IMR-90 (cell line): ENCODE measurements at regions not wholly inside any gene's neighbourhood (a gene's known extent, or its start where the extent isn't known, plus 50 kb on each side); places are given as distances from the start of the nearest gene placed in this dataset.

ENCODE experiments used
- ATAC-seq: fragments of 200-7000 bp; cut with Tn5 transposase; 2 replicates; pipeline ENCODE4 v1.9.1; 2020; ENCODE audit warnings: low read depth, mild to moderate bottlenecking, moderate library complexity
- BruUV-seq: library from RNA; stranded (reverse); fragments of 400-500 nt; replicated peaks from 2 replicates; lab custom pipeline; 2021; lab: Mats Ljungman, UMichigan
- CTCF ChIA-PET: fragments of 300-600 bp; formaldehyde crosslinking; extraction: SDS; loops from one replicate; lab custom pipeline; 2021; ENCODE audit warnings: antibody characterized with exemption; lab: Yijun Ruan, JAX
- POLR2A ChIA-PET: fragments of 300-600 bp; sonication (Branson Sonifier 250); formaldehyde crosslinking; loops from one replicate; lab custom pipeline; 2022; ENCODE audit warnings: antibody characterized with exemption; ENCODE audit not compliant: unreplicated experiment; lab: Charles Lee
- DNase-seq: peaks from one replicate; pipeline ENCODE4 v3.0.0; 2013
- H2AFZ ChIP-seq: replicated peaks from 2 replicates; pipeline ENCODE3; 2013; ENCODE audit warnings: low read length, mild to moderate bottlenecking; ENCODE audit not compliant: poor library complexity
- H2AK5ac ChIP-seq: 2 replicates; pipeline ENCODE4 v1.6.1; 2013; ENCODE audit warnings: low read depth, low read length, inconsistent platforms
- H2AK9ac ChIP-seq: replicated peaks from 2 replicates; pipeline ENCODE3; 2013; ENCODE audit warnings: mild to moderate bottlenecking, low read depth, low read length, moderate library complexity; ENCODE audit not compliant: poor library complexity
- H2BK120ac ChIP-seq: 2 replicates; pipeline ENCODE4 v1.6.1; 2013; ENCODE audit warnings: low read depth, low read length, inconsistent platforms
- H2BK15ac ChIP-seq: 3 replicates; pipeline ENCODE4 v1.6.1; 2013; ENCODE audit warnings: low read depth, low read length, inconsistent platforms
- H2BK20ac ChIP-seq: 2 replicates; pipeline ENCODE4 v1.6.1; 2013; ENCODE audit warnings: low read depth, mild to moderate bottlenecking, inconsistent platforms, low read length, moderate library complexity
- H2BK5ac ChIP-seq: 2 replicates; pipeline ENCODE4 v1.6.1; 2013; ENCODE audit warnings: mild to moderate bottlenecking, low read depth, low read length, inconsistent platforms; ENCODE audit not compliant: poor library complexity, severe bottlenecking
- H3K14ac ChIP-seq: replicated peaks from 2 replicates; pipeline ENCODE4 v1.6.1; 2013; ENCODE audit warnings: low read depth, low read length, inconsistent platforms
- H3K18ac ChIP-seq: 2 replicates; pipeline ENCODE4 v1.6.1; 2013; ENCODE audit warnings: low read depth, low read length, control low read depth
- H3K23ac ChIP-seq: 2 replicates; pipeline ENCODE4 v1.6.1; 2013; ENCODE audit warnings: low read depth, low read length, inconsistent platforms
- H3K27ac ChIP-seq: 2 replicates; pipeline ENCODE4 v1.5.1; 2013; ENCODE audit warnings: mild to moderate bottlenecking, control low read depth, low read length; ENCODE audit not compliant: insufficient read depth
- H3K27me3 ChIP-seq: 2 replicates; pipeline ENCODE4 v1.6.1; 2013; ENCODE audit warnings: low read length; ENCODE audit not compliant: control insufficient read depth, insufficient read depth
- H3K36me3 ChIP-seq: 2 replicates; pipeline ENCODE4 v1.6.1; 2013; ENCODE audit warnings: low read length, mixed read lengths; ENCODE audit not compliant: control insufficient read depth, insufficient read depth
- H3K4ac ChIP-seq: 2 replicates; pipeline ENCODE4 v1.6.1; 2013; ENCODE audit warnings: low read depth, low read length, inconsistent platforms
- H3K4me1 ChIP-seq: 2 replicates; pipeline ENCODE4 v1.6.1; 2013; ENCODE audit warnings: low read length, mixed read lengths; ENCODE audit not compliant: control insufficient read depth, insufficient read depth
- H3K4me2 ChIP-seq: 2 replicates; pipeline ENCODE4 v1.6.1; 2013; ENCODE audit warnings: low read depth, mild to moderate bottlenecking, control low read depth, low read length, moderate library complexity
- H3K4me3 ChIP-seq: 2 replicates; pipeline ENCODE4 v1.5.1; 2013; ENCODE audit warnings: low read depth, mild to moderate bottlenecking, control low read depth, low read length, moderate library complexity; ENCODE audit not compliant: insufficient read depth
- H3K56ac ChIP-seq: 2 replicates; pipeline ENCODE4 v1.6.1; 2013; ENCODE audit warnings: low read length, inconsistent platforms; ENCODE audit not compliant: insufficient read depth; ENCODE audit errors: extremely low read depth
- H3K79me1 ChIP-seq, 2 experiments: 2 replicates each; pipeline ENCODE4 v1.6.1; 2013; ENCODE audit warnings: low read length in 2 of 2, inconsistent platforms in 1 of 2, low read depth in 1 of 2
- H3K9ac ChIP-seq: 2 replicates; pipeline ENCODE4 v1.6.1; 2013; ENCODE audit warnings: low read depth, low read length, control low read depth
- H3K9me1 ChIP-seq: 2 replicates; pipeline ENCODE4 v1.6.1; 2013; ENCODE audit warnings: low read length, inconsistent platforms; ENCODE audit not compliant: insufficient read depth
- H3K9me3 ChIP-seq: 2 replicates; pipeline ENCODE4 v1.6.1; 2013; ENCODE audit warnings: low read length; ENCODE audit not compliant: control insufficient read depth, insufficient read depth
- H4K20me1 ChIP-seq: 2 replicates; pipeline ENCODE4 v1.6.1; 2013; ENCODE audit warnings: low read length, inconsistent platforms; ENCODE audit not compliant: insufficient read depth
- H4K5ac ChIP-seq: 2 replicates; pipeline ENCODE4 v1.6.1; 2013; ENCODE audit warnings: mild to moderate bottlenecking, low read depth, low read length, control low read depth
- H4K8ac ChIP-seq, 2 experiments: 2 replicates each; pipeline ENCODE4 v1.6.1; 2013; ENCODE audit warnings: low read depth in 2 of 2, low read length in 2 of 2, control low read depth in 1 of 2, inconsistent platforms in 1 of 2
- H4K91ac ChIP-seq: 2 replicates; pipeline ENCODE4 v1.6.1; 2013; ENCODE audit warnings: low read depth, low read length, inconsistent platforms; ENCODE audit not compliant: insufficient read depth
- ELK1 ChIP-seq: fragments of 150-350 bp; IDR thresholded peaks from 2 replicates; pipeline ENCODE4 v1.6.1; 2016; ENCODE audit warnings: low read depth, mild to moderate bottlenecking, low read length, moderate library complexity, borderline replicate concordance
- FOS ChIP-seq: fragments of 150-350 bp; IDR thresholded peaks from 2 replicates; pipeline ENCODE4 v1.6.1; 2016; ENCODE audit warnings: low read depth, low read length
- MAZ ChIP-seq: IDR thresholded peaks from 2 replicates; pipeline ENCODE4 v1.6.1; 2012; ENCODE audit warnings: low read depth, mild to moderate bottlenecking, low read length, improper control_type of control experiment, moderate library complexity, borderline replicate concordance
- MXI1 ChIP-seq: IDR thresholded peaks from 2 replicates; pipeline ENCODE4 v1.6.1; 2012; ENCODE audit warnings: low read depth, mild to moderate bottlenecking, low read length, moderate library complexity, borderline replicate concordance
- NFE2L2 ChIP-seq: fragments of 150-350 bp; IDR thresholded peaks from 2 replicates; pipeline ENCODE4 v1.6.1; 2016; ENCODE audit warnings: low read depth, mild to moderate bottlenecking, low read length
- RAD21 ChIP-seq: IDR thresholded peaks from 2 replicates; pipeline ENCODE4 v1.6.1; 2012; ENCODE audit warnings: low read length, improper control_type of control experiment
- SMC3 ChIP-seq: fragments of 150-350 bp; IDR thresholded peaks from 2 replicates; pipeline ENCODE4 v1.6.1; 2016; ENCODE audit warnings: low read depth, mild to moderate bottlenecking, antibody characterized with exemption, low read length, moderate library complexity
- USF2 ChIP-seq: fragments of 150-350 bp; IDR thresholded peaks from 2 replicates; pipeline ENCODE4 v1.6.1; 2017; ENCODE audit warnings: mild to moderate bottlenecking, antibody characterized with exemption, low read length, low read depth
- WGBS, 2 experiments: methylation state at CpG; one replicate each; pipeline versions ENCODE4 v1.1.5 to v1.1.7; 2013; ENCODE audit warnings: missing lambda C conversion rate in 2 of 2; ENCODE audit not compliant: insufficient read length in 1 of 2; ENCODE audit errors: extremely low coverage in 2 of 2; 5-methylcytosine and 5-hydroxymethylcytosine counted together
- dilution Hi-C: fragments of 300-500 bp; cut with HindIII; formaldehyde crosslinking; loops from one replicate; pipeline ENCODE4 v1.14.3; 2018; ENCODE audit warnings: low sequenced_read_pairs; ENCODE audit not compliant: unreplicated experiment
- in situ Hi-C: fragments of 300-500 bp; cut with MboI; formaldehyde crosslinking; loops from 3 replicates; pipeline ENCODE4 v1.14.3; 2019; ENCODE audit warnings: low sequenced_read_pairs, inconsistent platforms, mixed read lengths
- intact Hi-C: fragments of 100-400 bp; cut with micrococcal nuclease; formaldehyde crosslinking; loops from 2 replicates; pipeline ENCODE4 v1.10.0; 2022

DNA sequence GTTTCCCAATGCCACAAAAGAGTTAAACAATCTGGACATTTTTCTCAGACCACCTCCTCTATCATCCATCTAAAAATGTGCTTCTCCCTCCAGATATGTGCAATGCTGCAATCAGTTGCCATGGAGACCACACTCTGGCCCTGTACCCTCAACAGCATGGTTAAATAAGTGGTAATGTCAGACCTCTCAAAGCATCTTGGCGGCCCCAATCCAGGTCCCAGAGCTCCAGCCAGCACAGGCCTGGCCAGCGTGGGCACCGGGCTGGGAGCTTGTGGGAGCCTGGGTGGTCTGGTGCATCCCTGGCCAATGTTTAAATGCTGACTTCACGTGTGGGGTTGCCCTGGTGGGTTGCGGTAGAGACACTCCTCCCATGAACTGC is 362.9 kb upstream of the ZNF32 start:
- ATAC-seq (no peak), DNase-seq (no peak)
- dilution Hi-C loops = no loop called here
- H3K56ac ChIP-seq = no peak overlapping the region
- H2BK120ac ChIP-seq = no peak overlapping the region
- peaks cover 10% of the 10 kb centered on the region for H3K27me3 ChIP-seq
- no peak overlapping the region for H4K5ac ChIP-seq
- ChIA-PET POLR2A (no interaction called here), CTCF (no interaction called here)
- H2BK5ac ChIP-seq = no peak overlapping the region
- no peaks in the 10 kb centered on the region for H4K20me1 ChIP-seq
- H3K9ac ChIP-seq = no peak overlapping the region
- no peak overlapping the region for H2AFZ ChIP-seq
- WGBS, 2 experiments = no CpG with 5 or more reads among the region's 5 CpGs
- H2AK5ac ChIP-seq = no peak overlapping the region
- H3K4me3 ChIP-seq = no peak overlapping the region
- H3K14ac ChIP-seq = no peak overlapping the region
- H3K4me1 ChIP-seq = no peaks in the 10 kb centered on the region
- no peak overlapping the region for H3K27ac ChIP-seq
- H2BK20ac ChIP-seq = no peak overlapping the region
- H2AK9ac ChIP-seq = no peak overlapping the region
- no peak overlapping the region for H3K18ac ChIP-seq
- TF ChIP-seq ELK1 = no peak
- no peak for TF ChIP-seq RAD21
- no peak for TF ChIP-seq FOS
- no peak for TF ChIP-seq MXI1
- no peak for TF ChIP-seq SMC3
- TF ChIP-seq NFE2L2 = no peak
- TF ChIP-seq MAZ = no peak
- TF ChIP-seq USF2 = no peak
- in situ Hi-C loops = no loop called here
- no peaks in the 10 kb centered on the region for H3K9me3 ChIP-seq
- no peak overlapping the region for H2BK15ac ChIP-seq
- H3K79me1 ChIP-seq = no peaks in the 10 kb centered on the region
- no TSS peak for BruUV-seq
- H4K8ac ChIP-seq = no peak overlapping the region
- no peaks in the 10 kb centered on the region for H3K36me3 ChIP-seq
- no peak overlapping the region for H3K23ac ChIP-seq
- H3K4me2 ChIP-seq = no peak overlapping the region
- H3K4ac ChIP-seq = no peak overlapping the region
- no peaks in the 10 kb centered on the region for H3K9me1 ChIP-seq
- intact Hi-C loops = no loop called here
- H4K91ac ChIP-seq = no peak overlapping the region
